HepG2 (cell line): ENCODE measurements at regions not wholly inside any gene's neighbourhood (a gene's known extent, or its start where the extent isn't known, plus 50 kb on each side); places are given as distances from the start of the nearest gene placed in this dataset.

Experiments used
- ATAC-seq: fragments of 200-7000 bp; cut with Tn5 transposase; 3 replicates; pipeline ENCODE4 v1.9.1; 2020; ENCODE audit warnings: mild to moderate bottlenecking, moderate library complexity
- BruUV-seq: library from RNA; stranded (reverse); fragments of 400-500 nt; replicated peaks from 2 replicates; lab custom pipeline; 2021; lab: Mats Ljungman, UMichigan
- CTCF ChIA-PET: fragments of 300-600 bp; formaldehyde crosslinking; extraction: SDS; loops from one replicate; lab custom pipeline; 2021; ENCODE audit warnings: low total read pairs, inconsistent platforms, low intra/inter-chr PET ratio; lab: Yijun Ruan, JAX
- POLR2A ChIA-PET: fragments of 350-600 bp; sonication (Branson Sonifier 250); formaldehyde crosslinking; loops from one replicate; lab custom pipeline; 2020; ENCODE audit warnings: antibody characterized with exemption, inconsistent platforms; lab: Yijun Ruan, JAX
- DNase-seq: peaks from one replicate; pipeline ENCODE4 v3.0.0-alpha.2; 2015; ENCODE audit warnings: low spot score
- FAIRE-seq: peaks from 3 replicates; lab custom pipeline; 2011; peaks lifted over from hg19 to GRCh38; lab: Jason Lieb, UNC
- H2AFZ ChIP-seq: one replicate; pipeline ENCODE4 v1.6.1; 2011; ENCODE audit warnings: low read length, inconsistent platforms
- H3K27ac ChIP-seq: fragments of 300-600 bp; 3 replicates; pipeline ENCODE4 v1.8.0; 2011; ENCODE audit warnings: mixed run types, mild to moderate bottlenecking, mixed read lengths, low read length, inconsistent platforms; ENCODE audit not compliant: insufficient read depth; ENCODE audit errors: extremely low read length
- H3K27me3 ChIP-seq, 2 experiments: fragments of 200-600 bp in 1 of 2; 2 replicates in 1 of 2; 3 replicates in 1 of 2; pipeline versions ENCODE4 v1.6.0 to v1.8.0; 2011; ENCODE audit warnings: low read length in 2 of 2, mild to moderate bottlenecking in 2 of 2, moderate library complexity in 2 of 2, inconsistent platforms in 1 of 2; ENCODE audit not compliant: insufficient read depth in 2 of 2, control insufficient read depth in 1 of 2
- H3K36me3 ChIP-seq, 2 experiments: fragments of 200-600 bp in 1 of 2; replicated peaks in 1 of 2; 2 replicates in 1 of 2; 3 replicates in 1 of 2; pipeline versions ENCODE4 v1.5.1 to v1.8.0; 2011; ENCODE audit warnings: low read length in 2 of 2, inconsistent platforms in 1 of 2; ENCODE audit not compliant: insufficient read depth in 2 of 2, control insufficient read depth in 1 of 2
- H3K4me1 ChIP-seq: 2 replicates; pipeline ENCODE4 v1.5.1; 2012; ENCODE audit warnings: low read length, inconsistent platforms; ENCODE audit not compliant: insufficient read depth
- H3K4me2 ChIP-seq: 2 replicates; pipeline ENCODE4 v1.6.0; 2011; ENCODE audit warnings: low read depth, low read length, inconsistent platforms
- H3K4me3 ChIP-seq, 3 experiments: fragments of 200-600 bp in 1 of 3; sonication (generic), shearing (Covaris generic) in 1 of 3; replicated peaks in 1 of 3; 2 replicates each; pipeline ENCODE4 v1.5.1; 2011 to 2016; ENCODE audit warnings: low read length in 3 of 3, inconsistent platforms in 2 of 3, low read depth in 2 of 3, mild to moderate bottlenecking in 2 of 3, control low read depth in 1 of 3, mixed read lengths in 1 of 3; ENCODE audit not compliant: insufficient read depth in 1 of 3
- H3K79me2 ChIP-seq: one replicate; pipeline ENCODE4 v1.6.1; 2011; ENCODE audit warnings: low read length, inconsistent platforms; ENCODE audit not compliant: insufficient read depth
- H3K9ac ChIP-seq: 2 replicates; pipeline ENCODE4 v1.6.0; 2011; ENCODE audit warnings: mild to moderate bottlenecking, low read depth, low read length, inconsistent platforms; ENCODE audit not compliant: insufficient read depth
- H3K9me3 ChIP-seq: 2 replicates; pipeline ENCODE4 v1.5.1; 2012; ENCODE audit warnings: mild to moderate bottlenecking, low read length
- H4K20me1 ChIP-seq: 2 replicates; pipeline ENCODE4 v1.6.0; 2011; ENCODE audit warnings: inconsistent platforms, mild to moderate bottlenecking, low read length, moderate library complexity; ENCODE audit not compliant: insufficient read depth
- CCDC6 ChIP-seq: sonication (generic); formaldehyde crosslinking; IDR thresholded peaks from 2 replicates; pipeline ENCODE4 v1.8.1; 2022; ENCODE audit warnings: mild to moderate bottlenecking, missing genetic modification reagents, moderate library complexity
- HNRNPK ChIP-seq: fragments of 200-400 bp; formaldehyde crosslinking; IDR thresholded peaks from 2 replicates; pipeline ENCODE4 v1.6.1; 2018; ENCODE audit warnings: low read length, low read depth, moderate library complexity, mild to moderate bottlenecking; ENCODE audit not compliant: poor library complexity, severe bottlenecking
- MYNN ChIP-seq: sonication (generic); formaldehyde crosslinking; IDR thresholded peaks from 2 replicates; pipeline ENCODE4 v1.4.0; 2020; ENCODE audit warnings: mild to moderate bottlenecking, low read depth, missing genetic modification reagents
- RFX1 ChIP-seq: fragments of 450-650 bp; IDR thresholded peaks from 2 replicates; pipeline ENCODE4 v1.6.1; 2017
- RNF2 ChIP-seq: fragments of 450-650 bp; conservative IDR thresholded peaks from 2 replicates; pipeline ENCODE4 v1.6.1; 2016; ENCODE audit warnings: low read depth
- SAP130 ChIP-seq: IDR thresholded peaks from 2 replicates; pipeline ENCODE4 v1.6.1; 2016; ENCODE audit warnings: low read depth
- TAF15 ChIP-seq: fragments of 200-400 bp; formaldehyde crosslinking; IDR thresholded peaks from one replicate; pipeline ENCODE4 v1.6.1; 2018; ENCODE audit warnings: mild to moderate bottlenecking, low read depth, low read length; ENCODE audit not compliant: poor library complexity, severe bottlenecking
- TP53 ChIP-seq: sonication (generic); formaldehyde crosslinking; conservative IDR thresholded peaks from 2 replicates; pipeline ENCODE4 v1.4.0; 2020; ENCODE audit warnings: missing genetic modification reagents
- ZFP36 ChIP-seq: fragments of 150-350 bp; IDR thresholded peaks from 2 replicates; pipeline ENCODE4 v1.6.1; 2018; ENCODE audit warnings: borderline replicate concordance, low read length, low read depth; ENCODE audit not compliant: partially characterized antibody
- ZKSCAN8 ChIP-seq: IDR thresholded peaks from 2 replicates; pipeline ENCODE4 v1.6.1; 2016; ENCODE audit warnings: borderline replicate concordance, missing genetic modification reagents, missing compliant biosample characterization
- ZNF224 ChIP-seq: sonication (generic); formaldehyde crosslinking; IDR thresholded peaks from 2 replicates; pipeline ENCODE4 v1.5.0; 2020; ENCODE audit warnings: mild to moderate bottlenecking, missing genetic modification reagents
- ZNF460 ChIP-seq: sonication (generic); formaldehyde crosslinking; IDR thresholded peaks from 2 replicates; pipeline ENCODE4 v1.5.1; 2020; ENCODE audit warnings: missing genetic modification reagents, mild to moderate bottlenecking, borderline replicate concordance
- ZNF615 ChIP-seq: sonication (generic); formaldehyde crosslinking; IDR thresholded peaks from 2 replicates; pipeline ENCODE4 v1.5.0; 2020; ENCODE audit warnings: mild to moderate bottlenecking, missing genetic modification reagents, borderline replicate concordance
- ZNF629 ChIP-seq: sonication (generic); formaldehyde crosslinking; conservative IDR thresholded peaks from 2 replicates; pipeline ENCODE4 v1.5.0; 2020; ENCODE audit warnings: missing genetic modification reagents
- ZNF660 ChIP-seq: sonication (generic); formaldehyde crosslinking; IDR thresholded peaks from 2 replicates; pipeline ENCODE4 v1.5.1; 2020; ENCODE audit warnings: mild to moderate bottlenecking, low read depth, missing genetic modification reagents, borderline replicate concordance
- in situ Hi-C: cut with HindIII; loops from 2 replicates; pipeline ENCODE4 v1.10.0; 2017; ENCODE audit warnings: low pct_unique_long_range_greater_than_20kb; ENCODE audit not compliant: extremely low pct_ligation_motif_present
- intact Hi-C: fragments of 100-400 bp; cut with micrococcal nuclease; formaldehyde crosslinking; loops from one replicate; pipeline ENCODE4 v1.10.0; 2022; ENCODE audit not compliant: unreplicated experiment
- TF ChIP-seq, protein P1 (sequence below): IDR thresholded peaks from 2 replicates; pipeline ENCODE4 v1.6.1; 2012; ENCODE audit warnings: low read depth, low read length, improper control_type of control experiment
- TF ChIP-seq, protein P2 (sequence below): sonication (generic); formaldehyde crosslinking; IDR thresholded peaks from 2 replicates; pipeline ENCODE4 v1.4.0; 2020; ENCODE audit warnings: missing genetic modification reagents, mild to moderate bottlenecking, borderline replicate concordance

DNA sequence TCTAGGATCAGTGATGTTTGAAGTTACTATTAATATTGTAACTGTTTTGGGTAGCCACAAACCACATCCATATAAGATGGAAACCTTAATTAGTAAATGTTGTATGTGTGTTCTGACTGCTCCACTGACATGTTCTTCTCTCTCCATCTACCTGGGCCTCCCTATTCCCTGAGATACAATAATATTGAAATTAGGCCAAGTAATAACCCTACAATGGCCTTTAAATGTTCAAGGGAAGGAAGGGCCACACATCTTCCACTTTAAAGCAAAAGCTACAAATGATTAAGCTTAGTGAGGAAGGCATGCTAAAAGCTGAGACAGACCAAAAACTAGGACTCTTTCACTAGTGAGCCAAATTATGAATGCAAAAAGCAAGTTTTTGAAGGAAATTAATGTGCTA lies 176.4 kb upstream of the ANK3 start:
- intact Hi-C loops = no loop called here
- H3K9me3 ChIP-seq = no peaks in the 10 kb centered on the region
- ChIA-PET CTCF (no interaction called here), POLR2A (no interaction called here)
- no peaks in the 10 kb centered on the region for H3K36me3 ChIP-seq
- in situ Hi-C loops = no loop called here
- no peaks in the 10 kb centered on the region for H3K79me2 ChIP-seq
- H3K9ac ChIP-seq = no peak overlapping the region
- BruUV-seq = no TSS peak
- DNase-seq (no peak), FAIRE-seq (no peak), ATAC-seq (no peak)
- no peak overlapping the region for H3K27ac ChIP-seq
- no peak for TF ChIP-seq HNRNPK
- TF ChIP-seq ZNF224 (CRISPR knock-in tag) = no peak
- no peak for TF ChIP-seq SAP130 (CRISPR knock-in tag)
- TF ChIP-seq RFX1 = no peak
- TF ChIP-seq ZNF615 (CRISPR knock-in tag) = no peak
- TF ChIP-seq, protein P1, sequence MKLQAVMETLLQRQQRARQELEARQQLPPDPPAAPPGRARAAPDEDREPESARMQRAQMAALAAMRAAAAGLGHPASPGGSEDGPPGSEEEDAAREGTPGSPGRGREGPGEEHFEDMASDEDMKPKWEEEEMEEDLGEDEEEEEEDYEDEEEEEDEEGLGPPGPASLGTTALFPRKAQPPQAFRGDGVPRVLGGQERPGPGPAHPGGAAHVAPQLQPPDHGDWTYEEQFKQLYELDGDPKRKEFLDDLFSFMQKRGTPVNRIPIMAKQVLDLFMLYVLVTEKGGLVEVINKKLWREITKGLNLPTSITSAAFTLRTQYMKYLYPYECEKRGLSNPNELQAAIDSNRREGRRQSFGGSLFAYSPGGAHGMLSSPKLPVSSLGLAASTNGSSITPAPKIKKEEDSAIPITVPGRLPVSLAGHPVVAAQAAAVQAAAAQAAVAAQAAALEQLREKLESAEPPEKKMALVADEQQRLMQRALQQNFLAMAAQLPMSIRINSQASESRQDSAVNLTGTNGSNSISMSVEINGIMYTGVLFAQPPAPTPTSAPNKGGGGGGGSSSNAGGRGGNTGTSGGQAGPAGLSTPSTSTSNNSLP = no peak
- no peak for TF ChIP-seq ZKSCAN8 (CRISPR knock-in tag)
- no peak for TF ChIP-seq ZNF460 (CRISPR knock-in tag)
- TF ChIP-seq CCDC6 (CRISPR knock-in tag) = no peak
- TF ChIP-seq TP53 (CRISPR knock-in tag) = no peak
- TF ChIP-seq, protein P2, sequence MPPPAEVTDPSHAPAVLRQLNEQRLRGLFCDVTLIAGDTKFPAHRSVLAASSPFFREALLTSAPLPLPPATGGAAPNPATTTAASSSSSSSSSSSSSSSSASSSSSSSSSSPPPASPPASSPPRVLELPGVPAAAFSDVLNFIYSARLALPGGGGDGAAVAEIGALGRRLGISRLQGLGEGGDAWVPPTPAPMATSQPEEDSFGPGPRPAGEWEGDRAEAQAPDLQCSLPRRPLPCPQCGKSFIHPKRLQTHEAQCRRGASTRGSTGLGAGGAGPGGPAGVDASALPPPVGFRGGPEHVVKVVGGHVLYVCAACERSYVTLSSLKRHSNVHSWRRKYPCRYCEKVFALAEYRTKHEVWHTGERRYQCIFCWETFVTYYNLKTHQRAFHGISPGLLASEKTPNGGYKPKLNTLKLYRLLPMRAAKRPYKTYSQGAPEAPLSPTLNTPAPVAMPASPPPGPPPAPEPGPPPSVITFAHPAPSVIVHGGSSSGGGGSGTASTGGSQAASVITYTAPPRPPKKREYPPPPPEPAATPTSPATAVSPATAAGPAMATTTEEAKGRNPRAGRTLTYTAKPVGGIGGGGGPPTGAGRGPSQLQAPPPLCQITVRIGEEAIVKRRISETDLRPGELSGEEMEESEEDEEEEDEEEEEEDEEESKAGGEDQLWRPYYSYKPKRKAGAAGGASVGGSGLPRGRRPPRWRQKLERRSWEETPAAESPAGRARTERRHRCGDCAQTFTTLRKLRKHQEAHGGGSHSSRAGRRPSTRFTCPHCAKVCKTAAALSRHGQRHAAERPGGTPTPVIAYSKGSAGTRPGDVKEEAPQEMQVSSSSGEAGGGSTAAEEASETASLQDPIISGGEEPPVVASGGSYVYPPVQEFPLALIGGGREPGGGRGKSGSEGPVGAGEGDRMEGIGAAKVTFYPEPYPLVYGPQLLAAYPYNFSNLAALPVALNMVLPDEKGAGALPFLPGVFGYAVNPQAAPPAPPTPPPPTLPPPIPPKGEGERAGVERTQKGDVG (CRISPR knock-in tag) = no peak
- no peak for TF ChIP-seq MYNN (CRISPR knock-in tag)
- TF ChIP-seq ZNF660 (CRISPR knock-in tag) = no peak
- no peak for TF ChIP-seq ZNF629 (CRISPR knock-in tag)
- TF ChIP-seq ZFP36 = no peak
- no peak for TF ChIP-seq RNF2
- TF ChIP-seq TAF15 = no peak
- no peaks in the 10 kb centered on the region for H3K27me3 ChIP-seq
- no peak overlapping the region for H3K4me3 ChIP-seq
- H3K4me2 ChIP-seq = no peak overlapping the region
- H2AFZ ChIP-seq = no peak overlapping the region
- no peaks in the 10 kb centered on the region for H4K20me1 ChIP-seq
- no peaks in the 10 kb centered on the region for H3K4me1 ChIP-seq
